Osteoblast (primary cell): ENCODE measurements at regions not wholly inside any gene's neighbourhood (a gene's known extent, or its start where the extent isn't known, plus 50 kb on each side); places are given as distances from the start of the nearest gene placed in this dataset.

Experiments
- DNase-seq: peaks from one replicate; pipeline ENCODE4 v3.0.0; 2011; ENCODE audit warnings: low spot score, mixed read lengths; ENCODE audit not compliant: insufficient read length; ENCODE audit errors: missing footprints
- H2AFZ ChIP-seq: 2 replicates; pipeline ENCODE4 v1.6.0; 2011; ENCODE audit warnings: mild to moderate bottlenecking, low read length
- H3K27ac ChIP-seq: 2 replicates; pipeline ENCODE4 v1.5.1; 2011; ENCODE audit warnings: mild to moderate bottlenecking, low read depth, low read length, moderate library complexity
- H3K27me3 ChIP-seq: 2 replicates; pipeline ENCODE4 v1.6.0; 2012; ENCODE audit warnings: mild to moderate bottlenecking, control low read depth, inconsistent platforms, low read length, moderate library complexity; ENCODE audit not compliant: insufficient read depth
- H3K36me3 ChIP-seq: 2 replicates; pipeline ENCODE4 v1.5.1; 2011; ENCODE audit warnings: mild to moderate bottlenecking, low read length, control low read depth, moderate library complexity; ENCODE audit not compliant: insufficient read depth
- H3K4me1 ChIP-seq: 2 replicates; pipeline ENCODE4 v1.5.1; 2011; ENCODE audit warnings: mild to moderate bottlenecking, low read length, control low read depth, moderate library complexity; ENCODE audit not compliant: insufficient read depth
- H3K4me2 ChIP-seq: 2 replicates; pipeline ENCODE4 v1.6.0; 2011; ENCODE audit warnings: mild to moderate bottlenecking, low read length; ENCODE audit not compliant: insufficient read depth
- H3K4me3 ChIP-seq: fragments of 200-600 bp; sonication (generic); 3 replicates; pipeline ENCODE4 v1.5.1; 2012; ENCODE audit warnings: mild to moderate bottlenecking, low read length, inconsistent platforms; ENCODE audit not compliant: insufficient read depth
- H3K79me2 ChIP-seq: 2 replicates; pipeline ENCODE4 v1.6.0; 2012; ENCODE audit warnings: mild to moderate bottlenecking, low read length, control low read depth, inconsistent platforms; ENCODE audit not compliant: insufficient read depth
- H3K9me3 ChIP-seq: 2 replicates; pipeline ENCODE4 v1.5.1; 2011; ENCODE audit warnings: low read depth, low read length, control low read depth
- H4K20me1 ChIP-seq: 2 replicates; pipeline ENCODE4 v1.6.0; 2012; ENCODE audit warnings: mild to moderate bottlenecking, low read length, control low read depth; ENCODE audit not compliant: insufficient read depth
- CTCF ChIP-seq: IDR thresholded peaks from 2 replicates; pipeline ENCODE4 v1.5.1; 2011; ENCODE audit warnings: mild to moderate bottlenecking, low read depth, low read length, moderate library complexity; ENCODE audit errors: extremely low read depth

DNA sequence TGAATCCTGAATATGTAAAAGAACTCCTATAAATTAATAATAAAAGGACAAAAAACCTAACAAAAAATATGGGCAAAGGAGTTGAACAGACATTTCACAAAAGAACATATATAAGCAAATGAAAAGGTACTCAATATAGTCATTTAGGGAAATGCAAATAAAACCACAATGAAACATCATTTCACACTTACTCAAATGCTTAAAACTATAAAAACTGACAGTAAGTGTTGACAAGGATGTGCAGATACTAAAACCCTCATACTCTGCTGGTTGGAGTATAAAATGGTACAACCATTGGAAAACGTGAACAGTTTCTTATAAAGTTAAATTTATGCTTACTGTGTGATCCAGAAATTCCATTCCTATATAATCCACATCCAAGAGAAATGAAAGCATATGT is 247.1 kb downstream of the GXYLT1 start:
- Histone ChIP-seq H3K4me1 (no peaks in the 10 kb centered on the region), H3K9me3 (no peaks in the 10 kb centered on the region), H3K79me2 (no peaks in the 10 kb centered on the region), H3K36me3 (no peaks in the 10 kb centered on the region), H3K27ac (no peak overlapping the region), H3K4me2 (no peak overlapping the region), H3K27me3 (no peaks in the 10 kb centered on the region), H4K20me1 (no peaks in the 10 kb centered on the region), H2AFZ (no peak overlapping the region), H3K4me3 (no peak overlapping the region)
- DNase-seq, result no peak
- no peak for TF ChIP-seq CTCF

GRCh38 chr12:41893491-41893890 is 251.2 kb downstream of the GXYLT1 start:
- H3K27ac ChIP-seq, result no peak overlapping the region
- H3K79me2 ChIP-seq, result no peaks in the 10 kb centered on the region

GRCh38 chr12:41892302-41892701 is 252.4 kb downstream of the GXYLT1 start:
- no peak overlapping the region for H3K27ac ChIP-seq
- H3K36me3 ChIP-seq, result no peaks in the 10 kb centered on the region
- H3K79me2 ChIP-seq, result no peaks in the 10 kb centered on the region
- no peaks in the 10 kb centered on the region for H3K9me3 ChIP-seq
- DNase-seq, result peak; percentile 19
- no peak overlapping the region for H2AFZ ChIP-seq
- no peaks in the 10 kb centered on the region for H4K20me1 ChIP-seq
- no peaks in the 10 kb centered on the region for H3K27me3 ChIP-seq
- no peaks in the 10 kb centered on the region for H3K4me1 ChIP-seq
- TF ChIP-seq CTCF, result no peak
- no peak overlapping the region for H3K4me2 ChIP-seq
- H3K4me3 ChIP-seq, result no peak overlapping the region

More at GRCh38 chr12:41893491-41893890, 251.2 kb downstream of the GXYLT1 start:
- no peaks in the 10 kb centered on the region for H3K36me3 ChIP-seq
- no peaks in the 10 kb centered on the region for H3K27me3 ChIP-seq
- H3K4me3 ChIP-seq, result no peak overlapping the region
- DNase-seq, result no peak
- no peaks in the 10 kb centered on the region for H3K4me1 ChIP-seq
- H2AFZ ChIP-seq, result no peak overlapping the region
- no peaks in the 10 kb centered on the region for H3K9me3 ChIP-seq
- no peak for TF ChIP-seq CTCF
- no peak overlapping the region for H3K4me2 ChIP-seq
- H4K20me1 ChIP-seq, result no peaks in the 10 kb centered on the region

DNA sequence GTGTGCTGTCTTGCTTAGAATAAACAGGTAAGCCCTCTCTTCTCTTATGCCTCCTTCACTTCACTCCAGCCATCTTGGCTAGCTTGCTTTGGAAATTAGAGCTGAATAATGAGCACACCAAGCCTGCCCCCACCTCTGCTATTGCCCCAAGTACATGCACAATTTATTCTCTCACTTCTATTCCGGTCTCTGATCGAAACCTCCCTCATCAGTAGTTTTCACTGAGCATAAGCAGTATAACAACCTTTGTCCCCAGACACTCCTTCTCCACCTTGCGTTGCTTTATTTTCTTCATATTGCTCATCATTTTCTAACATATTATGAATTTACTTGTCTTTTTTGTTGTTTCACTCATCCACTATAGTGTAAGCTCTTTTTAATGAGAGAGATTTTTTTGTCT is 253.4 kb downstream of the GXYLT1 start:
- Histone ChIP-seq H3K9me3 (peaks cover 2% of the 10 kb centered on the region), H3K27me3 (no peaks in the 10 kb centered on the region), H3K4me1 (no peaks in the 10 kb centered on the region), H3K4me3 (no peak overlapping the region), H3K79me2 (no peaks in the 10 kb centered on the region), H3K4me2 (no peak overlapping the region), H3K27ac (no peak overlapping the region), H3K36me3 (no peaks in the 10 kb centered on the region), H2AFZ (no peak overlapping the region), H4K20me1 (no peaks in the 10 kb centered on the region)
- no peak for TF ChIP-seq CTCF
- no peak for DNase-seq
